H9 (cell line): ENCODE measurements at regions not wholly inside any gene's neighbourhood (a gene's known extent, or its start where the extent isn't known, plus 50 kb on each side); places are given as distances from the start of the nearest gene placed in this dataset.

Experiments used
- DNase-seq: peaks from one replicate; pipeline ENCODE4 v3.0.0-alpha.2; 2017
- H2AFZ ChIP-seq: one replicate; pipeline ENCODE4 v1.6.1; 2013; ENCODE audit warnings: mild to moderate bottlenecking, low read length, control low read depth, moderate library complexity
- H2AK5ac ChIP-seq: 2 replicates; pipeline ENCODE4 v1.6.1; 2013; ENCODE audit warnings: low read length, control low read depth, mixed read lengths; ENCODE audit not compliant: insufficient read length
- H2BK120ac ChIP-seq: one replicate; pipeline ENCODE4 v1.6.1; 2013; ENCODE audit warnings: low read depth, mild to moderate bottlenecking, low read length, control low read depth, inconsistent platforms; ENCODE audit not compliant: poor library complexity, severe bottlenecking
- H2BK12ac ChIP-seq: 2 replicates; pipeline ENCODE4 v1.6.1; 2013; ENCODE audit warnings: low read length, control low read depth, mixed read lengths, low read depth; ENCODE audit not compliant: insufficient read length
- H2BK15ac ChIP-seq: 2 replicates; pipeline ENCODE4 v1.6.1; 2013; ENCODE audit warnings: low read depth, low read length, control low read depth
- H2BK20ac ChIP-seq: one replicate; pipeline ENCODE4 v1.6.1; 2013; ENCODE audit warnings: low read depth, mild to moderate bottlenecking, low read length, control low read depth, inconsistent platforms; ENCODE audit not compliant: poor library complexity, severe bottlenecking
- H2BK5ac ChIP-seq: 2 replicates; pipeline ENCODE4 v1.6.1; 2013; ENCODE audit warnings: low read length, control low read depth, mixed read lengths; ENCODE audit not compliant: insufficient read length
- H3K14ac ChIP-seq: 2 replicates; pipeline ENCODE4 v1.6.1; 2013; ENCODE audit warnings: low read length, control low read depth; ENCODE audit not compliant: insufficient read depth
- H3K18ac ChIP-seq: 2 replicates; pipeline ENCODE4 v1.6.1; 2013; ENCODE audit warnings: low read depth, mild to moderate bottlenecking, mixed read lengths, low read length, control low read depth; ENCODE audit not compliant: insufficient read length
- H3K23ac ChIP-seq: 2 replicates; pipeline ENCODE4 v1.6.1; 2013; ENCODE audit warnings: low read length, control low read depth, mixed read lengths, low read depth; ENCODE audit not compliant: insufficient read length
- H3K23me2 ChIP-seq: 2 replicates; pipeline ENCODE4 v1.6.1; 2013; ENCODE audit warnings: low read depth, mild to moderate bottlenecking, mixed read lengths, low read length, control low read depth; ENCODE audit not compliant: insufficient read length, poor library complexity, severe bottlenecking
- H3K27ac ChIP-seq: 2 replicates; pipeline ENCODE4 v1.5.1; 2013; ENCODE audit warnings: low read length, control low read depth, mixed read lengths, low read depth; ENCODE audit not compliant: insufficient read length
- H3K27me3 ChIP-seq: 2 replicates; pipeline ENCODE4 v1.6.1; 2013; ENCODE audit warnings: low read length, control low read depth, inconsistent platforms; ENCODE audit not compliant: insufficient read depth
- H3K4ac ChIP-seq: 2 replicates; pipeline ENCODE4 v1.6.1; 2013; ENCODE audit warnings: low read depth, mild to moderate bottlenecking, control low read depth, inconsistent platforms, low read length, moderate library complexity
- H3K4me1 ChIP-seq: 2 replicates; pipeline ENCODE4 v1.6.1; 2013; ENCODE audit warnings: low read length, control low read depth, inconsistent platforms; ENCODE audit not compliant: insufficient read depth
- H3K4me2 ChIP-seq: 2 replicates; pipeline ENCODE4 v1.6.1; 2013; ENCODE audit warnings: low read length, control low read depth, mixed read lengths; ENCODE audit not compliant: insufficient read length, insufficient read depth
- H3K56ac ChIP-seq: 2 replicates; pipeline ENCODE4 v1.6.1; 2013; ENCODE audit warnings: low read depth, mild to moderate bottlenecking, mixed read lengths, low read length, control low read depth; ENCODE audit not compliant: insufficient read length
- H3K79me1 ChIP-seq: 2 replicates; pipeline ENCODE4 v1.6.1; 2013; ENCODE audit warnings: low read depth, mild to moderate bottlenecking, moderate library complexity, low read length, control low read depth, inconsistent platforms; ENCODE audit not compliant: insufficient read depth, poor library complexity, severe bottlenecking
- H3K79me2 ChIP-seq: 2 replicates; pipeline ENCODE4 v1.6.1; 2013; ENCODE audit warnings: low read length, control low read depth, inconsistent platforms; ENCODE audit not compliant: insufficient read depth
- H3K9ac ChIP-seq: 2 replicates; pipeline ENCODE4 v1.6.1; 2013; ENCODE audit warnings: low read length, control low read depth, mixed read lengths; ENCODE audit not compliant: insufficient read length; ENCODE audit errors: extremely low read depth
- H3K9me3 ChIP-seq: one replicate; pipeline ENCODE4 v1.6.1; 2013; ENCODE audit warnings: low read depth, low read length, inconsistent platforms; ENCODE audit not compliant: control insufficient read depth
- H3T11ph ChIP-seq: one replicate; pipeline ENCODE4 v1.6.1; 2013; ENCODE audit warnings: mild to moderate bottlenecking, low read length, control low read depth, inconsistent platforms
- H4K20me1 ChIP-seq: one replicate; pipeline ENCODE4 v1.6.1; 2013; ENCODE audit not compliant: control insufficient read depth, insufficient read length, insufficient read depth
- H4K5ac ChIP-seq: 2 replicates; pipeline ENCODE4 v1.6.1; 2013; ENCODE audit warnings: low read depth, mild to moderate bottlenecking, mixed read lengths, low read length, control low read depth; ENCODE audit not compliant: insufficient read length
- H4K8ac ChIP-seq: replicated peaks from 2 replicates; pipeline ENCODE4 v1.6.1; 2013; ENCODE audit warnings: low read length, control low read depth, mixed read lengths, low read depth; ENCODE audit not compliant: insufficient read length
- H4K91ac ChIP-seq: 2 replicates; pipeline ENCODE4 v1.6.1; 2013; ENCODE audit warnings: low read depth, mild to moderate bottlenecking, moderate library complexity, mixed read lengths, low read length, control low read depth; ENCODE audit not compliant: insufficient read length
- H3K27ac Mint-ChIP-seq, 3 experiments: 2 replicates in 2 of 3; 3 replicates in 1 of 3; pipeline ENCODE4 v1.8.0; 2020 to 2021; ENCODE audit warnings: mixed read lengths in 3 of 3, mild to moderate bottlenecking in 1 of 3, moderate library complexity in 1 of 3
- H3K27me3 Mint-ChIP-seq: 2 replicates; pipeline ENCODE4 v1.8.0; 2021; ENCODE audit warnings: low read depth, mild to moderate bottlenecking, moderate library complexity, mixed read lengths
- H3K36me3 Mint-ChIP-seq, 3 experiments: 2 replicates in 2 of 3; 3 replicates in 1 of 3; pipeline ENCODE4 v1.8.0; 2020 to 2021; ENCODE audit warnings: low read depth in 3 of 3, mixed read lengths in 3 of 3; ENCODE audit not compliant: insufficient read depth in 1 of 3
- H3K4me1 Mint-ChIP-seq, 2 experiments: 2 replicates each; pipeline ENCODE4 v1.8.0; 2020; ENCODE audit warnings: mixed read lengths in 2 of 2
- H3K4me3 Mint-ChIP-seq, 2 experiments: 2 replicates in 1 of 2; 3 replicates in 1 of 2; pipeline ENCODE4 v1.8.0; 2020 to 2021; ENCODE audit warnings: mild to moderate bottlenecking in 2 of 2, mixed read lengths in 2 of 2, moderate library complexity in 1 of 2
- H3K9me3 Mint-ChIP-seq, 2 experiments: 2 replicates in 1 of 2; 3 replicates in 1 of 2; pipeline ENCODE4 v1.8.0; 2020; ENCODE audit warnings: mild to moderate bottlenecking in 2 of 2, mixed read lengths in 2 of 2, moderate library complexity in 1 of 2
- WGBS: extraction: QIAGEN DNeasy Blood & Tissue Kit; methylation state at CpG from one replicate; pipeline ENCODE4 v1.1.7; 2013; ENCODE audit warnings: missing lambda C conversion rate, low lambda C conversion rate, mixed read lengths; ENCODE audit not compliant: insufficient read length; ENCODE audit errors: extremely low coverage; 5-methylcytosine and 5-hydroxymethylcytosine counted together
- TF ChIP-seq, protein P1 (sequence below): fragments of 200-600 bp; sonication (generic); conservative IDR thresholded peaks from 3 replicates; pipeline ENCODE4 v1.8.0; 2021; ENCODE audit warnings: antibody characterized with exemption, mild to moderate bottlenecking

DNA sequence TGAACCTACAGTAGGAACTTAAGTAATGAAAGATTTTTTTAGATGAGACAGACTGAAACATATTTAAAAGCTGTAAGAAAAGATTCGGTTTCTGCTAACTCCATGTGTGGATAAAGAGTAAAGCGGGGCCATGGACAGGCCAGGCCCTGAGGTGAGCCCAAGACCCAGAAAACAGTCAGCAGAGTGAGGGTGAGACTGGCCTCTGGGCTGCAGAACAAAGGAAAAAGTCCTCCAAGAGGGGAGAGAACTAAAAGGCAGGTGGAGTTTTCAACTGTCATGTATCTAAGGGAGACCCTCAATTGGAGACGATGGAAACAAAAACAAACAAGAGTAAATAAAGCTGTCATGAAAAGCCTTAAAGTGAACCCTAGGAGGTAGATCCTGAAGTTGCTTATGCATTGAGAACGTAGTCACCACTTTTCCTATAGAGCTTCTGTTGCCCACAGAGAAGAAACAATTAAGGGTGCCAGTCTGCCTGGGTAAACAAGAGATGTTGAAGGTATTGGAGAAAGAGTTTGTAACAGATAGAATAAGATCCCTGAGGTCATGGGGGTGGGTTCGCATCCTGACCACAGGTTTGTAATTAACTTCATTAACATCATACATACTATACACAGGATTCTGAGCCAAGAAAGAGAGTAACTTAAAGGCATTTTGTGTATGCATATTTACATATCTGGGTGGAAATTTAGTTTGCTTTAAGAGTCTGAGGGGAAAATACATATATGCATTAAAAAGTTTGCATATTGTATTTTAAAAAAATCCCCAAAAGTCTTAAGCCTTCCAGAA lies 268.7 kb upstream of the PDE3A start:
- H3K27me3 ChIP-seq, result no peaks in the 10 kb centered on the region
- no peak overlapping the region for H3K14ac ChIP-seq
- H3K4me3 Mint-ChIP-seq, result no peak overlapping the region
- no peaks in the 10 kb centered on the region for H3K9me3 ChIP-seq
- no peak overlapping the region for H4K91ac ChIP-seq
- peaks cover 5 to 12% of the 10 kb centered on the region in 2 experiments for H3K9me3 Mint-ChIP-seq
- H4K8ac ChIP-seq, result no peak overlapping the region
- H3K79me1 ChIP-seq, result no peaks in the 10 kb centered on the region
- H3K4me1 Mint-ChIP-seq, result peaks cover 27 to 34% of the 10 kb centered on the region in 2 experiments
- no peaks in the 10 kb centered on the region for H3K23me2 ChIP-seq
- H3K56ac ChIP-seq, result no peak overlapping the region
- H3K36me3 Mint-ChIP-seq, result peaks cover 4 to 12% (median 4%) of the 10 kb centered on the region in 3 experiments
- H2AK5ac ChIP-seq, result no peak overlapping the region
- H2BK120ac ChIP-seq, result no peak overlapping the region
- no peak overlapping the region for H3K27ac ChIP-seq
- no CpG with 5 or more reads among the region's 5 CpGs for WGBS
- no peaks in the 10 kb centered on the region; the same call in 1 of the 2 replicates for H3K4me1 ChIP-seq
- no peak overlapping the region for H3K23ac ChIP-seq
- no peak overlapping the region for H3K18ac ChIP-seq
- H3T11ph ChIP-seq, result no peak overlapping the region
- peak overlapping the region in 2 of 3 experiments; percentile 68 to 97; a peak in 5 of 7 replicates for H3K27ac Mint-ChIP-seq
- no peak overlapping the region for H3K4ac ChIP-seq
- H2AFZ ChIP-seq, result no peak overlapping the region
- DNase-seq, result no peak
- no peak overlapping the region for H2BK15ac ChIP-seq
- no peak overlapping the region for H2BK12ac ChIP-seq
- H4K20me1 ChIP-seq, result no peaks in the 10 kb centered on the region
- no peak overlapping the region for H2BK5ac ChIP-seq
- H3K4me2 ChIP-seq, result no peak overlapping the region
- no peak overlapping the region for H3K9ac ChIP-seq
- H2BK20ac ChIP-seq, result no peak overlapping the region
- TF ChIP-seq, protein P1, sequence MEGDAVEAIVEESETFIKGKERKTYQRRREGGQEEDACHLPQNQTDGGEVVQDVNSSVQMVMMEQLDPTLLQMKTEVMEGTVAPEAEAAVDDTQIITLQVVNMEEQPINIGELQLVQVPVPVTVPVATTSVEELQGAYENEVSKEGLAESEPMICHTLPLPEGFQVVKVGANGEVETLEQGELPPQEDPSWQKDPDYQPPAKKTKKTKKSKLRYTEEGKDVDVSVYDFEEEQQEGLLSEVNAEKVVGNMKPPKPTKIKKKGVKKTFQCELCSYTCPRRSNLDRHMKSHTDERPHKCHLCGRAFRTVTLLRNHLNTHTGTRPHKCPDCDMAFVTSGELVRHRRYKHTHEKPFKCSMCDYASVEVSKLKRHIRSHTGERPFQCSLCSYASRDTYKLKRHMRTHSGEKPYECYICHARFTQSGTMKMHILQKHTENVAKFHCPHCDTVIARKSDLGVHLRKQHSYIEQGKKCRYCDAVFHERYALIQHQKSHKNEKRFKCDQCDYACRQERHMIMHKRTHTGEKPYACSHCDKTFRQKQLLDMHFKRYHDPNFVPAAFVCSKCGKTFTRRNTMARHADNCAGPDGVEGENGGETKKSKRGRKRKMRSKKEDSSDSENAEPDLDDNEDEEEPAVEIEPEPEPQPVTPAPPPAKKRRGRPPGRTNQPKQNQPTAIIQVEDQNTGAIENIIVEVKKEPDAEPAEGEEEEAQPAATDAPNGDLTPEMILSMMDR, result no peak
- H3K27me3 Mint-ChIP-seq, result peaks cover 3% of the 10 kb centered on the region; the same call in 1 of the 2 replicates
- no peaks in the 10 kb centered on the region for H3K79me2 ChIP-seq
- no peak overlapping the region for H4K5ac ChIP-seq
